SK-N-SH (cell line): ENCODE measurements at regions not wholly inside any gene's neighbourhood (a gene's known extent, or its start where the extent isn't known, plus 50 kb on each side); places are given as distances from the start of the nearest gene placed in this dataset.

ENCODE experiments used
- CTCF ChIA-PET: fragments of 300-600, 350-600 bp; formaldehyde crosslinking; extraction: SDS; loops from one replicate; lab custom pipeline; 2021; lab: Yijun Ruan, JAX
- POLR2A ChIA-PET: fragments of 350-600 bp; sonication (Branson Sonifier 250); formaldehyde crosslinking; extraction: SDS; loops from one replicate; lab custom pipeline; 2020; ENCODE audit warnings: antibody characterized with exemption, inconsistent platforms; lab: Yijun Ruan, JAX
- DNase-seq: peaks from one replicate; pipeline ENCODE4 v3.0.0; 2012
- H2AFZ ChIP-seq: fragments of 200-600 bp; sonication (generic); 2 replicates; pipeline ENCODE4 v1.8.1; 2016; ENCODE audit warnings: antibody characterized with exemption, mild to moderate bottlenecking, low read depth
- H3F3A ChIP-seq: fragments of 200-600 bp; sonication (generic); replicated peaks from 2 replicates; pipeline ENCODE3; 2016; ENCODE audit warnings: antibody characterized with exemption, mild to moderate bottlenecking; ENCODE audit not compliant: insufficient read depth
- H3K27ac ChIP-seq, 2 experiments: fragments of 200-500 bp in 1 of 2; fragments of 200-600 bp in 1 of 2; sonication (Bioruptor generic) in 1 of 2; sonication (generic), shearing (Covaris generic) in 1 of 2; 2 replicates each; pipeline versions ENCODE4 v1.5.1 to v1.6.1; 2014 to 2016; ENCODE audit warnings: low read depth in 2 of 2, inconsistent platforms in 1 of 2, low read length in 1 of 2, mild to moderate bottlenecking in 1 of 2, mixed read lengths in 1 of 2
- H3K27me3 ChIP-seq: fragments of 200-600 bp; sonication (generic), shearing (Covaris generic); 2 replicates; pipeline ENCODE4 v1.6.1; 2016; ENCODE audit warnings: mixed run types; ENCODE audit not compliant: insufficient read depth
- H3K36me3 ChIP-seq, 2 experiments: fragments of 200-500 bp in 1 of 2; fragments of 200-600 bp in 1 of 2; sonication (Bioruptor generic) in 1 of 2; sonication (generic) in 1 of 2; replicated peaks in 1 of 2; 2 replicates each; pipeline versions ENCODE3 to v1.5.1; 2014 to 2016; ENCODE audit warnings: low read length in 1 of 2, mild to moderate bottlenecking in 1 of 2; ENCODE audit not compliant: insufficient read depth in 2 of 2, control insufficient read depth in 1 of 2
- H3K4me1 ChIP-seq, 2 experiments: fragments of 200-500 bp in 1 of 2; fragments of 200-600 bp in 1 of 2; sonication (Bioruptor generic) in 1 of 2; sonication (generic), shearing (Covaris generic) in 1 of 2; 2 replicates each; pipeline versions ENCODE4 v1.5.1 to v1.6.1; 2014 to 2016; ENCODE audit warnings: low read depth in 1 of 2, low read length in 1 of 2, mixed run types in 1 of 2; ENCODE audit not compliant: insufficient read depth in 2 of 2, control insufficient read depth in 1 of 2
- H3K4me2 ChIP-seq: fragments of 200-600 bp; sonication (generic), shearing (Covaris generic); 2 replicates; pipeline ENCODE4 v1.6.1; 2017; ENCODE audit warnings: mixed run types
- H3K4me3 ChIP-seq, 2 experiments: fragments of 200-500 bp in 1 of 2; fragments of 200-600 bp in 1 of 2; sonication (Bioruptor generic) in 1 of 2; sonication (generic), shearing (Covaris generic) in 1 of 2; 2 replicates each; pipeline versions ENCODE4 v1.5.1 to v1.8.1; 2014 to 2016; ENCODE audit warnings: low read depth in 2 of 2, inconsistent platforms in 1 of 2, low read length in 1 of 2, mild to moderate bottlenecking in 1 of 2, mixed read lengths in 1 of 2, moderate library complexity in 1 of 2
- H3K79me2 ChIP-seq: fragments of 200-600 bp; sonication (generic); 2 replicates; pipeline ENCODE4 v1.8.1; 2017; ENCODE audit warnings: mild to moderate bottlenecking; ENCODE audit not compliant: insufficient read depth
- H3K9ac ChIP-seq: fragments of 200-600 bp; sonication (generic); 2 replicates; pipeline ENCODE4 v1.6.1; 2017; ENCODE audit warnings: mixed run types
- H3K9me2 ChIP-seq: fragments of 200-600 bp; sonication (generic); 2 replicates; pipeline ENCODE4 v1.6.1; 2017; ENCODE audit warnings: mixed run types
- H3K9me3 ChIP-seq: fragments of 200-600 bp; sonication (generic); 2 replicates; pipeline ENCODE4 v1.6.1; 2017; ENCODE audit warnings: mixed run types, mild to moderate bottlenecking, moderate library complexity
- H4K20me1 ChIP-seq: fragments of 200-600 bp; sonication (generic); 2 replicates; pipeline ENCODE4 v1.6.1; 2017; ENCODE audit warnings: mild to moderate bottlenecking, mixed run types; ENCODE audit not compliant: insufficient read depth
- CHD2 ChIP-seq: fragments of 150-350 bp; IDR thresholded peaks from 2 replicates; pipeline ENCODE4 v1.6.1; 2018; ENCODE audit warnings: low read length; ENCODE audit not compliant: partially characterized antibody
- EP300 ChIP-seq, 2 experiments: IDR thresholded peaks; 2 replicates each; pipeline versions ENCODE4 v1.4.0 to v1.6.1; 2012; ENCODE audit warnings: borderline replicate concordance in 1 of 2, low read depth in 1 of 2, low read length in 1 of 2
- FOXJ3 ChIP-seq: sonication (generic); formaldehyde crosslinking; IDR thresholded peaks from 2 replicates; pipeline ENCODE4 v1.5.1; 2020; ENCODE audit warnings: mild to moderate bottlenecking, missing genetic modification reagents
- GABPA ChIP-seq: IDR thresholded peaks from 2 replicates; pipeline ENCODE4 v1.4.0; 2012; ENCODE audit warnings: low read depth, mild to moderate bottlenecking
- GATA2 ChIP-seq: sonication (generic); formaldehyde crosslinking; IDR thresholded peaks from 2 replicates; pipeline ENCODE4 v1.5.0; 2020; ENCODE audit warnings: mild to moderate bottlenecking, missing genetic modification reagents
- MAX ChIP-seq: IDR thresholded peaks from 2 replicates; pipeline ENCODE4 v1.4.0; 2012; ENCODE audit warnings: low read depth
- MEF2A ChIP-seq: IDR thresholded peaks from 2 replicates; pipeline ENCODE4 v1.4.0; 2012; ENCODE audit warnings: low read depth, borderline replicate concordance
- NFIC ChIP-seq: IDR thresholded peaks from 2 replicates; pipeline ENCODE4 v1.4.0; 2012; ENCODE audit warnings: borderline replicate concordance
- POLR2AphosphoS5 ChIP-seq: IDR thresholded peaks from 2 replicates; pipeline ENCODE4 v1.6.1; 2012; ENCODE audit warnings: low read depth, low read length
- RAD21 ChIP-seq: IDR thresholded peaks from 2 replicates; pipeline ENCODE4 v1.6.1; 2012; ENCODE audit warnings: mild to moderate bottlenecking, low read length
- RCOR1 ChIP-seq: fragments of 150-350 bp; IDR thresholded peaks from 2 replicates; pipeline ENCODE4 v1.6.1; 2017; ENCODE audit warnings: antibody characterized with exemption, low read length
- RXRA ChIP-seq: IDR thresholded peaks from 2 replicates; pipeline ENCODE4 v1.4.0; 2012; ENCODE audit warnings: low read depth, mild to moderate bottlenecking, borderline replicate concordance
- SIN3A ChIP-seq: IDR thresholded peaks from 2 replicates; pipeline ENCODE4 v1.6.1; 2012; ENCODE audit warnings: low read depth, mild to moderate bottlenecking, low read length, moderate library complexity, borderline replicate concordance
- TAF1 ChIP-seq: IDR thresholded peaks from 2 replicates; pipeline ENCODE4 v1.6.1; 2012; ENCODE audit warnings: low read depth, mild to moderate bottlenecking, low read length, moderate library complexity, borderline replicate concordance
- TCF12 ChIP-seq: IDR thresholded peaks from 2 replicates; pipeline ENCODE4 v1.4.0; 2012
- TEAD4 ChIP-seq: IDR thresholded peaks from 2 replicates; pipeline ENCODE4 v1.4.0; 2012; ENCODE audit warnings: mild to moderate bottlenecking, borderline replicate concordance; ENCODE audit not compliant: insufficient read depth
- USF1 ChIP-seq: IDR thresholded peaks from 2 replicates; pipeline ENCODE4 v1.4.0; 2012; ENCODE audit warnings: low read depth, borderline replicate concordance
- YY1 ChIP-seq: IDR thresholded peaks from 2 replicates; pipeline ENCODE4 v1.4.0; 2012; ENCODE audit warnings: low read depth, mild to moderate bottlenecking
- WGBS: methylation state at CpG from one replicate; pipeline ENCODE4 v1.1.6; 2017; ENCODE audit warnings: low lambda C conversion rate; 5-methylcytosine and 5-hydroxymethylcytosine counted together
- TF ChIP-seq, protein P1 (sequence below): fragments of 150-350 bp; IDR thresholded peaks from 2 replicates; pipeline ENCODE4 v1.6.1; 2017; ENCODE audit warnings: antibody characterized with exemption, low read length, low read depth, borderline replicate concordance
- TF ChIP-seq, protein P2 (sequence below): fragments of 200-600 bp; sonication (generic); IDR thresholded peaks from 2 replicates; pipeline ENCODE4 v1.6.1; 2017; ENCODE audit warnings: antibody characterized with exemption, mild to moderate bottlenecking, moderate library complexity

DNA sequence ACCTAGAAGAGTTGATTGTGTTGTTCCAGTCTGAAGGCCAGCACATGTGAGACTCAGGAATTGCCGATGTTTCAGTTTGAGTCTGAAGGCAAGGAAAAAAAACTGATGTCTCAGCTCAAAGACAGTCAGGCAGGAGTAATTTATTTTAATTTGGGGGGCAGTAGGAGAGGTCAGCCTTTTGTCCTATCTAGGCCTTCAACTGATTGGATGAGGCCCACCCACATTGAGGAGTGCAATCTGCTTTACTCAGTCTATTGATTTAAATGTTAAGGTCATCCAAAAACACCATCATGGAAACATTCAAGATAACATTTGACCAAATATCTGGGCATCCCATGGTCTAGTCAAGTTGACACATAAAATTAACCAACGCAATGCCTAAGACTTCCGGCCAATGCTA, 288.9 kb downstream of the CDK5RAP2 start:
- Histone ChIP-seq H3K79me2 (no peaks in the 10 kb centered on the region), H3K36me3 (no peaks in the 10 kb centered on the region), H3K9me3 (no peaks in the 10 kb centered on the region), H3K27ac (no peak overlapping the region; a peak in 1 of 4 replicates), H2AFZ (no peak overlapping the region), H3K4me3 (no peak overlapping the region), H3F3A (peaks cover 3% of the 10 kb centered on the region), H3K4me2 (no peak overlapping the region), H4K20me1 (no peaks in the 10 kb centered on the region), H3K4me1 (peaks cover 0 to 4% of the 10 kb centered on the region in 2 experiments; a peak in 1 of 4 replicates), H3K9ac (no peak overlapping the region), H3K9me2 (no peaks in the 10 kb centered on the region), H3K27me3 (no peaks in the 10 kb centered on the region)
- TF ChIP-seq EP300 (IDR thresholded peaks at IDR 0.05; ENCODE audit: borderline replicate concordance in 1 of 2, low read depth in 1 of 2, low read length in 1 of 2) (no peak), POLR2AphosphoS5 (no peak), FOXJ3 (CRISPR knock-in tag) (no peak), USF1 (no peak), GABPA (no peak), RAD21 (no peak), TCF12 (no peak), MAX (no peak), MEF2A (no peak), CHD2 (no peak), NFIC (no peak), RXRA (no peak)
- DNase-seq: no peak
- POLR2A ChIA-PET: no interaction called here
- CTCF ChIA-PET: no interaction called here
- WGBS: 79% methylated on average over 3 of the region's 3 CpGs

- Histone ChIP-seq H3K4me3 (no peak overlapping the region), H3K9me2 (no peaks in the 10 kb centered on the region), H3K36me3 (no peaks in the 10 kb centered on the region), H3K79me2 (no peaks in the 10 kb centered on the region), H3F3A (peaks cover 3% of the 10 kb centered on the region), H3K4me1 (peaks cover 0 to 4% of the 10 kb centered on the region in 2 experiments; a peak in 1 of 4 replicates), H3K9ac (no peak overlapping the region), H3K27me3 (no peaks in the 10 kb centered on the region), H3K9me3 (no peaks in the 10 kb centered on the region), H3K27ac (peak overlapping the region in 1 of 2 experiments; percentile 61; a peak in 1 of 4 replicates), H2AFZ (no peak overlapping the region), H3K4me2 (no peak overlapping the region), H4K20me1 (no peaks in the 10 kb centered on the region)
- ChIA-PET POLR2A (no interaction called here), CTCF (no interaction called here)
- DNase-seq: peak; percentile 59
- WGBS: 20% methylated on average over 9 of the region's 9 CpGs
- TF ChIP-seq, protein P1, sequence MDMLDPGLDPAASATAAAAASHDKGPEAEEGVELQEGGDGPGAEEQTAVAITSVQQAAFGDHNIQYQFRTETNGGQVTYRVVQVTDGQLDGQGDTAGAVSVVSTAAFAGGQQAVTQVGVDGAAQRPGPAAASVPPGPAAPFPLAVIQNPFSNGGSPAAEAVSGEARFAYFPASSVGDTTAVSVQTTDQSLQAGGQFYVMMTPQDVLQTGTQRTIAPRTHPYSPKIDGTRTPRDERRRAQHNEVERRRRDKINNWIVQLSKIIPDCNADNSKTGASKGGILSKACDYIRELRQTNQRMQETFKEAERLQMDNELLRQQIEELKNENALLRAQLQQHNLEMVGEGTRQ: no peak
- TF ChIP-seq SIN3A: no peak
- TF ChIP-seq YY1: no peak
- TF ChIP-seq GATA2 (CRISPR knock-in tag): peak; percentile 54; the same call in 1 of the 2 replicates
- TF ChIP-seq EP300 (IDR thresholded peaks at IDR 0.05; ENCODE audit: borderline replicate concordance in 1 of 2, low read depth in 1 of 2, low read length in 1 of 2): peak in 1 of 2 experiments; percentile 31; a peak in 1 of 4 replicates
- TF ChIP-seq TAF1: no peak
- TF ChIP-seq, protein P2, sequence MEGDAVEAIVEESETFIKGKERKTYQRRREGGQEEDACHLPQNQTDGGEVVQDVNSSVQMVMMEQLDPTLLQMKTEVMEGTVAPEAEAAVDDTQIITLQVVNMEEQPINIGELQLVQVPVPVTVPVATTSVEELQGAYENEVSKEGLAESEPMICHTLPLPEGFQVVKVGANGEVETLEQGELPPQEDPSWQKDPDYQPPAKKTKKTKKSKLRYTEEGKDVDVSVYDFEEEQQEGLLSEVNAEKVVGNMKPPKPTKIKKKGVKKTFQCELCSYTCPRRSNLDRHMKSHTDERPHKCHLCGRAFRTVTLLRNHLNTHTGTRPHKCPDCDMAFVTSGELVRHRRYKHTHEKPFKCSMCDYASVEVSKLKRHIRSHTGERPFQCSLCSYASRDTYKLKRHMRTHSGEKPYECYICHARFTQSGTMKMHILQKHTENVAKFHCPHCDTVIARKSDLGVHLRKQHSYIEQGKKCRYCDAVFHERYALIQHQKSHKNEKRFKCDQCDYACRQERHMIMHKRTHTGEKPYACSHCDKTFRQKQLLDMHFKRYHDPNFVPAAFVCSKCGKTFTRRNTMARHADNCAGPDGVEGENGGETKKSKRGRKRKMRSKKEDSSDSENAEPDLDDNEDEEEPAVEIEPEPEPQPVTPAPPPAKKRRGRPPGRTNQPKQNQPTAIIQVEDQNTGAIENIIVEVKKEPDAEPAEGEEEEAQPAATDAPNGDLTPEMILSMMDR: no peak
- TF ChIP-seq RCOR1: 0 out of 2 replicates have a peak, but pooled peaks have one; percentile 16
- no peak for TF ChIP-seq TEAD4
- TF ChIP-seq RAD21: no peak
Observed at GRCh38 chr9:120289990-120290975, 289.7 kb downstream of the CDK5RAP2 start.
